Osteoblast (primary cell): ENCODE measurements at regions not wholly inside any gene's neighbourhood (a gene's known extent, or its start where the extent isn't known, plus 50 kb on each side); places are given as distances from the start of the nearest gene placed in this dataset.

ENCODE experiments used
- DNase-seq: peaks from one replicate; pipeline ENCODE4 v3.0.0; 2011; ENCODE audit warnings: low spot score, mixed read lengths; ENCODE audit not compliant: insufficient read length; ENCODE audit errors: missing footprints
- H2AFZ ChIP-seq: 2 replicates; pipeline ENCODE4 v1.6.0; 2011; ENCODE audit warnings: mild to moderate bottlenecking, low read length
- H3K27ac ChIP-seq: 2 replicates; pipeline ENCODE4 v1.5.1; 2011; ENCODE audit warnings: mild to moderate bottlenecking, low read depth, low read length, moderate library complexity
- H3K27me3 ChIP-seq: 2 replicates; pipeline ENCODE4 v1.6.0; 2012; ENCODE audit warnings: mild to moderate bottlenecking, control low read depth, inconsistent platforms, low read length, moderate library complexity; ENCODE audit not compliant: insufficient read depth
- H3K36me3 ChIP-seq: 2 replicates; pipeline ENCODE4 v1.5.1; 2011; ENCODE audit warnings: mild to moderate bottlenecking, low read length, control low read depth, moderate library complexity; ENCODE audit not compliant: insufficient read depth
- H3K4me1 ChIP-seq: 2 replicates; pipeline ENCODE4 v1.5.1; 2011; ENCODE audit warnings: mild to moderate bottlenecking, low read length, control low read depth, moderate library complexity; ENCODE audit not compliant: insufficient read depth
- H3K4me2 ChIP-seq: 2 replicates; pipeline ENCODE4 v1.6.0; 2011; ENCODE audit warnings: mild to moderate bottlenecking, low read length; ENCODE audit not compliant: insufficient read depth
- H3K4me3 ChIP-seq: fragments of 200-600 bp; sonication (generic); 3 replicates; pipeline ENCODE4 v1.5.1; 2012; ENCODE audit warnings: mild to moderate bottlenecking, low read length, inconsistent platforms; ENCODE audit not compliant: insufficient read depth
- H3K79me2 ChIP-seq: 2 replicates; pipeline ENCODE4 v1.6.0; 2012; ENCODE audit warnings: mild to moderate bottlenecking, low read length, control low read depth, inconsistent platforms; ENCODE audit not compliant: insufficient read depth
- H3K9me3 ChIP-seq: 2 replicates; pipeline ENCODE4 v1.5.1; 2011; ENCODE audit warnings: low read depth, low read length, control low read depth
- H4K20me1 ChIP-seq: 2 replicates; pipeline ENCODE4 v1.6.0; 2012; ENCODE audit warnings: mild to moderate bottlenecking, low read length, control low read depth; ENCODE audit not compliant: insufficient read depth
- CTCF ChIP-seq: IDR thresholded peaks from 2 replicates; pipeline ENCODE4 v1.5.1; 2011; ENCODE audit warnings: mild to moderate bottlenecking, low read depth, low read length, moderate library complexity; ENCODE audit errors: extremely low read depth

GRCh38 chr9:99363509-99363908 is 141.4 kb downstream of the SEC61B start:
- Histone ChIP-seq H4K20me1 (no peaks in the 10 kb centered on the region), H3K4me3 (no peak overlapping the region), H3K36me3 (no peaks in the 10 kb centered on the region), H3K27ac (no peak overlapping the region), H3K27me3 (peaks cover 44% of the 10 kb centered on the region), H3K4me2 (no peak overlapping the region), H3K79me2 (no peaks in the 10 kb centered on the region), H3K4me1 (peaks cover 11% of the 10 kb centered on the region), H2AFZ (no peak overlapping the region), H3K9me3 (no peaks in the 10 kb centered on the region)
- TF ChIP-seq CTCF = no peak
- no peak for DNase-seq

GRCh38 chr9:99365233-99365980 is 143.3 kb downstream of the SEC61B start:
- TF ChIP-seq CTCF = no peak
- DNase-seq = no peak

GRCh38 chr9:99366183-99366582 is 144.1 kb downstream of the SEC61B start:
- no peak for TF ChIP-seq CTCF
- Histone ChIP-seq H3K27me3 (peaks cover 29% of the 10 kb centered on the region), H3K9me3 (no peaks in the 10 kb centered on the region), H2AFZ (no peak overlapping the region), H3K4me1 (peaks cover 15% of the 10 kb centered on the region), H3K79me2 (no peaks in the 10 kb centered on the region), H3K4me2 (no peak overlapping the region), H4K20me1 (no peaks in the 10 kb centered on the region), H3K4me3 (no peak overlapping the region), H3K27ac (no peak overlapping the region), H3K36me3 (no peaks in the 10 kb centered on the region)
- no peak for DNase-seq

More at GRCh38 chr9:99365233-99365980, 143.3 kb downstream of the SEC61B start:
- Histone ChIP-seq H3K9me3 (no peaks in the 10 kb centered on the region), H3K79me2 (no peaks in the 10 kb centered on the region), H3K4me2 (no peak overlapping the region), H3K36me3 (no peaks in the 10 kb centered on the region), H3K4me3 (no peak overlapping the region), H3K27me3 (peaks cover 26% of the 10 kb centered on the region), H3K27ac (no peak overlapping the region), H3K4me1 (peaks cover 15% of the 10 kb centered on the region), H4K20me1 (no peaks in the 10 kb centered on the region), H2AFZ (no peak overlapping the region)

- TF ChIP-seq CTCF = no peak
- Histone ChIP-seq H3K36me3 (no peaks in the 10 kb centered on the region), H3K4me2 (no peak overlapping the region), H3K27me3 (peaks cover 29% of the 10 kb centered on the region), H3K4me3 (no peak overlapping the region), H2AFZ (no peak overlapping the region), H3K9me3 (no peaks in the 10 kb centered on the region), H3K79me2 (no peaks in the 10 kb centered on the region), H3K4me1 (peaks cover 15% of the 10 kb centered on the region), H4K20me1 (no peaks in the 10 kb centered on the region), H3K27ac (no peak overlapping the region)
- DNase-seq = no peak
These were observed 144.5 kb downstream of the SEC61B start for GRCh38 chr9:99366621-99367020.
